ENCODE measurements at regions not wholly inside any gene's neighbourhood (a gene's known extent, or its start where the extent isn't known, plus 50 kb on each side); places are given as distances from the start of the nearest gene placed in this dataset.
"Not testable (repeated sequence)": the region's sequence is repeated elsewhere in the genome, so short reads cannot be mapped to it uniquely, and the experiment has no call there.

- not testable (repeated sequence) for DNase-seq; ATAC-seq (ENCODE audit: poor library complexity)
- intact Hi-C loops (cut with DNase I) = loop anchor here (5.0 kb wide), 1 partner anchor 202 kb away; no protein-coding TSS in a partner anchor
These were observed 96.2 kb downstream of the BDH1 start for GRCh38 chr3:197459571-197459970.

- intact Hi-C loops (cut with DNase I) = loop anchor here (5.0 kb wide), 1 partner anchor 202 kb away; no protein-coding TSS in a partner anchor
- no peak for ATAC-seq (ENCODE audit: poor library complexity)
- no peak for DNase-seq
These were observed 96.8 kb downstream of the BDH1 start for GRCh38 chr3:197458906-197459470.

GRCh38 chr3:197458179-197458707 is 97.5 kb downstream of the BDH1 start:
- intact Hi-C loops (cut with DNase I) = loop anchor here (5.0 kb wide), 1 partner anchor 201 kb away; no protein-coding TSS in a partner anchor
- peak; percentile 40 for ATAC-seq (ENCODE audit: poor library complexity)

GRCh38 chr3:197456261-197457091 is 99.3 kb downstream of the BDH1 start:
- DNase-seq (peak; percentile 92), ATAC-seq (ENCODE audit: poor library complexity) (peak; percentile 97)
- intact Hi-C loops (cut with DNase I) = loop anchor here (5.0 kb wide), 1 partner anchor 199 kb away; no protein-coding TSS in a partner anchor

More at GRCh38 chr3:197458179-197458707, 97.5 kb downstream of the BDH1 start:
- DNase-seq = no peak

GRCh38 chr3:197454841-197455240 is 100.9 kb downstream of the BDH1 start:
- DNase-seq; ATAC-seq (ENCODE audit: poor library complexity): not testable (repeated sequence)
- intact Hi-C loops (cut with DNase I) = loop anchor here (5.0 kb wide), 1 partner anchor 198 kb away; no protein-coding TSS in a partner anchor

GRCh38 chr3:197454014-197454413 is 101.8 kb downstream of the BDH1 start:
- no peak for DNase-seq
- no peak for ATAC-seq (ENCODE audit: poor library complexity)
- intact Hi-C loops (cut with DNase I) = no loop called here

GRCh38 chr3:197450810-197451209 is 105.0 kb downstream of the BDH1 start:
- DNase-seq (no peak), ATAC-seq (ENCODE audit: poor library complexity) (no peak)
- intact Hi-C loops (cut with DNase I) = no loop called here

GRCh38 chr3:197450308-197450707 is 105.5 kb downstream of the BDH1 start:
- no peak for ATAC-seq (ENCODE audit: poor library complexity)
- DNase-seq = no peak
- intact Hi-C loops (cut with DNase I) = no loop called here

GRCh38 chr3:197449181-197449580 is 106.6 kb downstream of the BDH1 start:
- intact Hi-C loops (cut with DNase I); DNase-seq; ATAC-seq (ENCODE audit: poor library complexity): not testable (repeated sequence)

GRCh38 chr3:197447781-197448180 is 108.0 kb downstream of the BDH1 start:
- DNase-seq; ATAC-seq (ENCODE audit: poor library complexity); intact Hi-C loops (cut with DNase I): not testable (repeated sequence)

GRCh38 chr3:197447057-197447456 is 108.7 kb downstream of the BDH1 start:
- ATAC-seq (ENCODE audit: poor library complexity) = no peak
- no peak for DNase-seq
- intact Hi-C loops (cut with DNase I) = no loop called here

- no peak for DNase-seq
- ATAC-seq (ENCODE audit: poor library complexity) = no peak
- intact Hi-C loops (cut with DNase I) = no loop called here
These were observed 109.1 kb downstream of the BDH1 start for GRCh38 chr3:197446700-197447056.

GRCh38 chr3:197445896-197446699 is 109.7 kb downstream of the BDH1 start:
- intact Hi-C loops (cut with DNase I) = no loop called here
- ATAC-seq (ENCODE audit: poor library complexity) (no peak), DNase-seq (no peak)

- intact Hi-C loops (cut with DNase I) = no loop called here
- DNase-seq = no peak
- no peak for ATAC-seq (ENCODE audit: poor library complexity)
These were observed 110.9 kb downstream of the BDH1 start for GRCh38 chr3:197444793-197445379.

GRCh38 chr3:197443506-197443905 is 112.3 kb downstream of the BDH1 start:
- DNase-seq (no peak), ATAC-seq (ENCODE audit: poor library complexity) (no peak)
- intact Hi-C loops (cut with DNase I) = no loop called here

- no peak for ATAC-seq (ENCODE audit: poor library complexity)
- DNase-seq = no peak
- intact Hi-C loops (cut with DNase I) = no loop called here
These were observed 115.0 kb downstream of the BDH1 start for GRCh38 chr3:197440717-197441303.

GRCh38 chr3:197438906-197439305 is 116.9 kb downstream of the BDH1 start:
- intact Hi-C loops (cut with DNase I) = no loop called here
- no peak for ATAC-seq (ENCODE audit: poor library complexity)
- no peak for DNase-seq

GRCh38 chr3:197435426-197435825 is 120.3 kb downstream of the BDH1 start:
- intact Hi-C loops (cut with DNase I) = no loop called here
- no peak for DNase-seq
- no peak for ATAC-seq (ENCODE audit: poor library complexity)
